ENCODE measurements at regions not wholly inside any gene's neighbourhood (a gene's known extent, or its start where the extent isn't known, plus 50 kb on each side); places are given as distances from the start of the nearest gene placed in this dataset.

DNA sequence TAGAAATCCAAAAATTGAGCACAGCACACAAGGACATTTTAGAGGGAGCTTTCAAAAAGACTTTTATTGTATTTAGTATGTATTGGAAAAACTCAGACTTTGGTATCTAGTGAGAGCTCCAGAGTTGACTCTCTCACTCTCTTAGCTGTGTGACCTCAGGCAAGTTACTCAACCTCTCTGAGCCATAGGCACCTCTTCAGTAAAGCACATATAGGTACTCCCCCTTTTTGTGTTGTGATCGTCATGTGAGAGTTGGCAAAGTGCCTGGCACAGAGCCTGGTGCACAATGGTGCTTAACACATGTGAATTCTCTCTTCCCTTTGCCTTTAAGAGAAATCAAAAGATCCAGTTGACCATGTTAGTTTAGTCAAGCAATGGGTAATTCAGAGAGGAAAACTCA lies 186.2 kb downstream of the TMEM38B start:
- Histone ChIP-seq H3K4me3 (no peak overlapping the region), H3K9me3 (no peaks in the 10 kb centered on the region), H3K4me1 (ENCODE audit: low read depth) (no peaks in the 10 kb centered on the region), H3K36me3 (ENCODE audit: low read depth) (no peaks in the 10 kb centered on the region)
- ATAC-seq, result no peak
- intact Hi-C loops (cut with DNase I, micrococcal nuclease), result loop anchor here in 1 of 2 donors (5.0 kb wide), 1 partner anchor 273 kb away; no protein-coding TSS in a partner anchor
- TF ChIP-seq, protein P1, sequence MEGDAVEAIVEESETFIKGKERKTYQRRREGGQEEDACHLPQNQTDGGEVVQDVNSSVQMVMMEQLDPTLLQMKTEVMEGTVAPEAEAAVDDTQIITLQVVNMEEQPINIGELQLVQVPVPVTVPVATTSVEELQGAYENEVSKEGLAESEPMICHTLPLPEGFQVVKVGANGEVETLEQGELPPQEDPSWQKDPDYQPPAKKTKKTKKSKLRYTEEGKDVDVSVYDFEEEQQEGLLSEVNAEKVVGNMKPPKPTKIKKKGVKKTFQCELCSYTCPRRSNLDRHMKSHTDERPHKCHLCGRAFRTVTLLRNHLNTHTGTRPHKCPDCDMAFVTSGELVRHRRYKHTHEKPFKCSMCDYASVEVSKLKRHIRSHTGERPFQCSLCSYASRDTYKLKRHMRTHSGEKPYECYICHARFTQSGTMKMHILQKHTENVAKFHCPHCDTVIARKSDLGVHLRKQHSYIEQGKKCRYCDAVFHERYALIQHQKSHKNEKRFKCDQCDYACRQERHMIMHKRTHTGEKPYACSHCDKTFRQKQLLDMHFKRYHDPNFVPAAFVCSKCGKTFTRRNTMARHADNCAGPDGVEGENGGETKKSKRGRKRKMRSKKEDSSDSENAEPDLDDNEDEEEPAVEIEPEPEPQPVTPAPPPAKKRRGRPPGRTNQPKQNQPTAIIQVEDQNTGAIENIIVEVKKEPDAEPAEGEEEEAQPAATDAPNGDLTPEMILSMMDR (IDR thresholded peaks at IDR 0.05), result no peak
- no peak for DNase-seq

DNA sequence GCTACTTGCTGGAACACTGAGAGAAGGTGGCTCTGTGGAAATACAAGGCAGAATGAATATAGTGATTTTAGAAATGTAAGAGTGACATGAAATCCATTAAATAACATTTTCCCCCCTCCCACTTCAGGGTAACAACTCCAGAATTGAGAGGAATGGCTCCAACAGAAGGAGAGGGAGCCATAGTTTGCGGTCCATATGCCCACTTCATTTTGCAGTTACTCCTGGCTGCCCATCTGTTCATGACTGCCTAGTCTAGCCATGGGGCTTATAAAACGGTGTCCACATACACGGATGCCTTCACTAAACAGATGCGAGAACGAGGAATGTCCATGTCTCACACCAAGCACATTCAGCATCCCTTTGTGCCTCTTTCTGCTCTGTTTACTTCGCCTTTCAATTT lies 186.7 kb downstream of the TMEM38B start:
- Histone ChIP-seq H3K4me1 (ENCODE audit: low read depth) (no peaks in the 10 kb centered on the region), H3K9me3 (no peaks in the 10 kb centered on the region), H3K36me3 (ENCODE audit: low read depth) (no peaks in the 10 kb centered on the region), H3K4me3 (no peak overlapping the region)
- TF ChIP-seq, protein P1 (IDR thresholded peaks at IDR 0.05), result no peak
- no peak for ATAC-seq
- intact Hi-C loops (cut with DNase I, micrococcal nuclease), result loop anchor here in 1 of 2 donors (5.0 kb wide), 1 partner anchor 274 kb away; no protein-coding TSS in a partner anchor
- no peak for DNase-seq

DNA sequence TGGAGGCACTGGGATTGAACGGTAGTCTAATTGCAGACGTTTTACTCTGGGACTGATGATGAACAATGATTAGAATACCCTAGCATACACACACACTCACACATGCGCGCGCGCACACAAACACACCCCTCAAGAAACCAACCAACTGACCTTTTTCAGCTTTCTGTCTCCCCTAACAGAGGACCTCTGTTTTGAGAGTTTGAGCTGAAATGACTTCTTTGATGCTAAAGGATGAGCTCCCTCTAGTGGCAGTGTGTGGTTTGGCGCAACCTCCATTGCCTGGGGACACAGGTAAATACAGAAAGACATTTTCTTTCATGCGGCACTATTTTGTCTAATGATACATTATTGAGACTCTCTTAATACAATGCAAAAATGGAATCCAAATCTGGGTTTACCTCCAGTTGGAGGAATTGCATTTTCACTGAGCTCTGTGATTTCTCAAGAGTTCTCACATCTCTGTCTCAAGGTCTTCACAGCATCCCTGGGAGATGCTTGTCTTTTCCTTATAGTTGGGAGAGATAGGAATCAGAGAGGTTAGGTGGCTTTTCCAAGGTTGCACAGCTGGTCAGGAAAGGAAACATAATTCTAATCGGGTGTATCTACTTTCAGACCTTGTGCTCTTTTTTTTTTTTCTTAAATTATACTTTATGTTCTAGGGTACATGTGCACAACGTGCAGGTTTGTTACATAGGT lies 187.5 kb downstream of the TMEM38B start:
- Histone ChIP-seq H3K4me1 (ENCODE audit: low read depth) (no peaks in the 10 kb centered on the region), H3K36me3 (ENCODE audit: low read depth) (no peaks in the 10 kb centered on the region), H3K4me3 (no peak overlapping the region), H3K9me3 (no peaks in the 10 kb centered on the region)
- TF ChIP-seq, protein P1 (IDR thresholded peaks at IDR 0.05), result peak; percentile 68
- ATAC-seq (peak; percentile 70), DNase-seq (peak in 2 of 3 donors; percentile 60 to 85)
- intact Hi-C loops (cut with DNase I, micrococcal nuclease), result loop anchor here in 1 of 2 donors (5.0 kb wide), 1 partner anchor 275 kb away; no protein-coding TSS in a partner anchor

DNA sequence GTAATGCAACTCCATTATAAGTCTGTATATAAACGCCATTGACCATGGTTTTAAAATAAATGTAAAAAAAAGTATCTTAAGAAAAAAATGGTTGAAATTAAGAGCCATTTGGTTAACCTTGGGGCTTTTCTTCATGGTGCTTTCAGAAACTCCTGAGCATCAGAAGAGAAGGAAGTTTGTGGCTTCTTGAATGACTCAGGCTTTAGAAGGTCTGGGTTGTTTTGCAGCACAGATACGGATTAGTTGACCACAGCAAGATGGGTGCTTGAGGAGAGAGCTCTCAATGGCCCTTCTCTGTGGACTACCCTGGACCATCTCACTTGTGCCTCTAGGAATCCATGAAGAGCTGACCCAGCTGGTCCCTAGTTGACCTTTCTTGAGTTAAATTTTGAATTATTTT lies 189.5 kb downstream of the TMEM38B start:
- H3K9me3 ChIP-seq, result no peaks in the 10 kb centered on the region
- TF ChIP-seq, protein P1 (IDR thresholded peaks at IDR 0.05), result no peak
- DNase-seq (no peak), ATAC-seq (no peak)
- no peaks in the 10 kb centered on the region for H3K4me1 ChIP-seq (ENCODE audit: low read depth)
- no peaks in the 10 kb centered on the region for H3K36me3 ChIP-seq (ENCODE audit: low read depth)
- no peak overlapping the region for H3K4me3 ChIP-seq
- intact Hi-C loops (cut with DNase I, micrococcal nuclease), result loop anchor here in 1 of 2 donors (5.0 kb wide), 1 partner anchor 277 kb away; no protein-coding TSS in a partner anchor

DNA sequence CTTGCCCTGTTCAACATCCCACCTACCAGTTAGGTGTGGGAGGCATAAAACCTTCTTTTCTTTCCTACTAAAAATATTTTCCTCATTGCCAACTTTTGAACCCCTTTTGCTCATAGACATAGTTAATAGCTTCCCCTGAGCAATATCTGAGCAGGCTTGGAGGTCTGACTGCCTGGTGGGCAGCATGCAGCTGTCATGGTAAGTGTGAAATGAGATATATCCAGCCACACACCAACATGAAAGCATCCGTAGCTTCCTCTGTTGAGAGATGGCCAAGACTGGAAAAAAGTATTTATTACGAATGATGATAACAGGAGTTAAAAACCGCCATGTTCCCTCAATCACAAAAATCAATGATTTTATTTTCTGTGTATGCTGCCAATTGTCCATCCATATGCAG lies 190.1 kb downstream of the TMEM38B start:
- Histone ChIP-seq H3K9me3 (no peaks in the 10 kb centered on the region), H3K4me1 (ENCODE audit: low read depth) (no peaks in the 10 kb centered on the region), H3K4me3 (no peak overlapping the region), H3K36me3 (ENCODE audit: low read depth) (no peaks in the 10 kb centered on the region)
- DNase-seq, result no peak
- intact Hi-C loops (cut with DNase I, micrococcal nuclease), result loop anchor here in 1 of 2 donors (5.0 kb wide), 1 partner anchor 277 kb away; no protein-coding TSS in a partner anchor
- no peak for ATAC-seq
- TF ChIP-seq, protein P1 (IDR thresholded peaks at IDR 0.05), result no peak
